Osteoblast (primary cell): ENCODE measurements at regions not wholly inside any gene's neighbourhood (a gene's known extent, or its start where the extent isn't known, plus 50 kb on each side); places are given as distances from the start of the nearest gene placed in this dataset.

ENCODE experiments used
- DNase-seq: peaks from one replicate; pipeline ENCODE4 v3.0.0; 2011; ENCODE audit warnings: low spot score, mixed read lengths; ENCODE audit not compliant: insufficient read length; ENCODE audit errors: missing footprints
- H2AFZ ChIP-seq: 2 replicates; pipeline ENCODE4 v1.6.0; 2011; ENCODE audit warnings: mild to moderate bottlenecking, low read length
- H3K27ac ChIP-seq: 2 replicates; pipeline ENCODE4 v1.5.1; 2011; ENCODE audit warnings: mild to moderate bottlenecking, low read depth, low read length, moderate library complexity
- H3K27me3 ChIP-seq: 2 replicates; pipeline ENCODE4 v1.6.0; 2012; ENCODE audit warnings: mild to moderate bottlenecking, control low read depth, inconsistent platforms, low read length, moderate library complexity; ENCODE audit not compliant: insufficient read depth
- H3K36me3 ChIP-seq: 2 replicates; pipeline ENCODE4 v1.5.1; 2011; ENCODE audit warnings: mild to moderate bottlenecking, low read length, control low read depth, moderate library complexity; ENCODE audit not compliant: insufficient read depth
- H3K4me1 ChIP-seq: 2 replicates; pipeline ENCODE4 v1.5.1; 2011; ENCODE audit warnings: mild to moderate bottlenecking, low read length, control low read depth, moderate library complexity; ENCODE audit not compliant: insufficient read depth
- H3K4me2 ChIP-seq: 2 replicates; pipeline ENCODE4 v1.6.0; 2011; ENCODE audit warnings: mild to moderate bottlenecking, low read length; ENCODE audit not compliant: insufficient read depth
- H3K4me3 ChIP-seq: fragments of 200-600 bp; sonication (generic); 3 replicates; pipeline ENCODE4 v1.5.1; 2012; ENCODE audit warnings: mild to moderate bottlenecking, low read length, inconsistent platforms; ENCODE audit not compliant: insufficient read depth
- H3K79me2 ChIP-seq: 2 replicates; pipeline ENCODE4 v1.6.0; 2012; ENCODE audit warnings: mild to moderate bottlenecking, low read length, control low read depth, inconsistent platforms; ENCODE audit not compliant: insufficient read depth
- H3K9me3 ChIP-seq: 2 replicates; pipeline ENCODE4 v1.5.1; 2011; ENCODE audit warnings: low read depth, low read length, control low read depth
- H4K20me1 ChIP-seq: 2 replicates; pipeline ENCODE4 v1.6.0; 2012; ENCODE audit warnings: mild to moderate bottlenecking, low read length, control low read depth; ENCODE audit not compliant: insufficient read depth
- CTCF ChIP-seq: IDR thresholded peaks from 2 replicates; pipeline ENCODE4 v1.5.1; 2011; ENCODE audit warnings: mild to moderate bottlenecking, low read depth, low read length, moderate library complexity; ENCODE audit errors: extremely low read depth

GRCh38 chr3:188972310-188972709, 199.5 kb upstream of the TPRG1 start:
- H3K4me1 ChIP-seq: peaks cover 20% of the 10 kb centered on the region
- no peak overlapping the region for H2AFZ ChIP-seq
- no peaks in the 10 kb centered on the region for H3K27me3 ChIP-seq
- no peak overlapping the region for H3K4me2 ChIP-seq
- DNase-seq: no peak
- no peaks in the 10 kb centered on the region for H3K9me3 ChIP-seq
- TF ChIP-seq CTCF: no peak
- H4K20me1 ChIP-seq: no peaks in the 10 kb centered on the region
- no peaks in the 10 kb centered on the region for H3K79me2 ChIP-seq
- H3K36me3 ChIP-seq: no peaks in the 10 kb centered on the region
- no peak overlapping the region for H3K27ac ChIP-seq
- no peak overlapping the region for H3K4me3 ChIP-seq

- no peaks in the 10 kb centered on the region for H3K27me3 ChIP-seq
- peak overlapping the region; percentile 82 for H2AFZ ChIP-seq
- no peaks in the 10 kb centered on the region for H4K20me1 ChIP-seq
- peaks cover 30% of the 10 kb centered on the region for H3K4me1 ChIP-seq
- H3K36me3 ChIP-seq: no peaks in the 10 kb centered on the region
- peak overlapping the region; percentile 61 for H3K4me3 ChIP-seq
- no peak for TF ChIP-seq CTCF
- H3K9me3 ChIP-seq: no peaks in the 10 kb centered on the region
- peak overlapping the region; percentile 89 for H3K4me2 ChIP-seq
- peak overlapping the region; percentile 29 for H3K27ac ChIP-seq
- H3K79me2 ChIP-seq: no peaks in the 10 kb centered on the region
- no peak for DNase-seq
These were observed 196.7 kb upstream of the TPRG1 start for GRCh38 chr3:188974856-188975599.

- no peak for TF ChIP-seq CTCF
- peak overlapping the region; percentile 82 for H2AFZ ChIP-seq
- no peaks in the 10 kb centered on the region for H3K79me2 ChIP-seq
- no peaks in the 10 kb centered on the region for H3K27me3 ChIP-seq
- H3K4me1 ChIP-seq: peaks cover 30% of the 10 kb centered on the region
- DNase-seq: peak; percentile 62
- no peaks in the 10 kb centered on the region for H4K20me1 ChIP-seq
- no peaks in the 10 kb centered on the region for H3K36me3 ChIP-seq
- H3K9me3 ChIP-seq: no peaks in the 10 kb centered on the region
- peak overlapping the region; percentile 61 for H3K4me3 ChIP-seq
- peak overlapping the region; percentile 89 for H3K4me2 ChIP-seq
- no peak overlapping the region for H3K27ac ChIP-seq
These were observed 196.0 kb upstream of the TPRG1 start for GRCh38 chr3:188975600-188976314.

- no peaks in the 10 kb centered on the region for H3K9me3 ChIP-seq
- peak overlapping the region; percentile 61 for H3K4me3 ChIP-seq
- H3K79me2 ChIP-seq: no peaks in the 10 kb centered on the region
- TF ChIP-seq CTCF: no peak
- H4K20me1 ChIP-seq: no peaks in the 10 kb centered on the region
- H3K27ac ChIP-seq: no peak overlapping the region
- H3K4me1 ChIP-seq: peaks cover 30% of the 10 kb centered on the region
- no peak for DNase-seq
- peak overlapping the region; percentile 82 for H2AFZ ChIP-seq
- no peaks in the 10 kb centered on the region for H3K36me3 ChIP-seq
- H3K27me3 ChIP-seq: no peaks in the 10 kb centered on the region
- peak overlapping the region; percentile 89 for H3K4me2 ChIP-seq
These were observed 195.4 kb upstream of the TPRG1 start for GRCh38 chr3:188976407-188976806.
